Calu3 (cell line): ENCODE measurements at regions not wholly inside any gene's neighbourhood (a gene's known extent, or its start where the extent isn't known, plus 50 kb on each side); places are given as distances from the start of the nearest gene placed in this dataset.

ENCODE experiments used
- BruUV-seq: library from RNA; stranded (reverse); fragments of 400-500 nt; replicated peaks from 2 replicates; lab custom pipeline; 2021; lab: Mats Ljungman, UMichigan
- CTCF ChIA-PET: fragments of 300-600 bp; sonication (Branson Sonifier 250); formaldehyde crosslinking; loops from one replicate; lab custom pipeline; 2022; ENCODE audit warnings: antibody characterized with exemption; lab: Charles Lee
- DNase-seq: peaks from one replicate; pipeline ENCODE4 v3.0.0; 2022
- H3K27ac Mint-ChIP-seq: one replicate; pipeline ENCODE4 v1.8.0; 2022; ENCODE audit warnings: mixed read lengths; ENCODE audit not compliant: unreplicated experiment
- H3K27me3 Mint-ChIP-seq: one replicate; pipeline ENCODE4 v1.8.0; 2022; ENCODE audit warnings: mixed read lengths; ENCODE audit not compliant: unreplicated experiment
- H3K36me3 Mint-ChIP-seq: one replicate; pipeline ENCODE4 v1.8.0; 2022; ENCODE audit warnings: mild to moderate bottlenecking, moderate library complexity, mixed read lengths; ENCODE audit not compliant: insufficient read depth, unreplicated experiment
- H3K4me1 Mint-ChIP-seq: one replicate; pipeline ENCODE4 v1.8.0; 2022; ENCODE audit warnings: mild to moderate bottlenecking, low read depth, mixed read lengths; ENCODE audit not compliant: unreplicated experiment
- H3K4me3 Mint-ChIP-seq: one replicate; pipeline ENCODE4 v1.8.0; 2022; ENCODE audit warnings: mild to moderate bottlenecking, low read depth, moderate library complexity, mixed read lengths; ENCODE audit not compliant: unreplicated experiment
- H3K9me3 Mint-ChIP-seq: one replicate; pipeline ENCODE4 v1.8.0; 2022; ENCODE audit warnings: low read depth, mixed read lengths; ENCODE audit not compliant: unreplicated experiment
- intact Hi-C: fragments of 100-400 bp; cut with micrococcal nuclease; formaldehyde crosslinking; loops from one replicate; pipeline ENCODE4 v1.10.0; 2022; ENCODE audit not compliant: unreplicated experiment
- TF ChIP-seq, protein P1 (sequence below): fragments of 200-600 bp; IDR thresholded peaks from one replicate; pipeline ENCODE4 v1.8.0; 2022; ENCODE audit warnings: antibody characterized with exemption; ENCODE audit not compliant: unreplicated experiment

DNA sequence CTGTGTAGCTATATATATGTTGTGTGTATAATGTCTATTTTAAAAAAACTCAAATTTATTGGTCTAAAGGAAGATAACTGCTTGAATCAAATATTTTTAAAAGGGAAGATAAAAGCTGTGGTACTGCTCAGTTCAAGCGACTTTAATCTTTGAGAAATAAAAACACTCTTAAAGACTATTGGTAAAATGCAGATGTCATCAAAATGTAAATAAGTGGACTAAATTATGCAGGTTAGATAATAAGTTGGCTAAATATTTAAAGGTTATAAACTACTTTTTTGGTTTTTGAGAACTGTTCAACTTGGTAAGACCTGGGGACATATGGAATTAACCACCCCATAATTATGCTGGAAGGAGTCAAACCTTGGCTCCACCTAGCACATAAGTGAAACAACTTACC is 144.7 kb upstream of the ITM2A start:
- Mint-ChIP-seq H3K36me3 (no peaks in the 10 kb centered on the region), H3K27ac (no peak overlapping the region), H3K4me1 (no peaks in the 10 kb centered on the region), H3K4me3 (no peak overlapping the region), H3K9me3 (no peaks in the 10 kb centered on the region), H3K27me3 (no peaks in the 10 kb centered on the region)
- intact Hi-C loops = no loop called here
- TF ChIP-seq, protein P1, sequence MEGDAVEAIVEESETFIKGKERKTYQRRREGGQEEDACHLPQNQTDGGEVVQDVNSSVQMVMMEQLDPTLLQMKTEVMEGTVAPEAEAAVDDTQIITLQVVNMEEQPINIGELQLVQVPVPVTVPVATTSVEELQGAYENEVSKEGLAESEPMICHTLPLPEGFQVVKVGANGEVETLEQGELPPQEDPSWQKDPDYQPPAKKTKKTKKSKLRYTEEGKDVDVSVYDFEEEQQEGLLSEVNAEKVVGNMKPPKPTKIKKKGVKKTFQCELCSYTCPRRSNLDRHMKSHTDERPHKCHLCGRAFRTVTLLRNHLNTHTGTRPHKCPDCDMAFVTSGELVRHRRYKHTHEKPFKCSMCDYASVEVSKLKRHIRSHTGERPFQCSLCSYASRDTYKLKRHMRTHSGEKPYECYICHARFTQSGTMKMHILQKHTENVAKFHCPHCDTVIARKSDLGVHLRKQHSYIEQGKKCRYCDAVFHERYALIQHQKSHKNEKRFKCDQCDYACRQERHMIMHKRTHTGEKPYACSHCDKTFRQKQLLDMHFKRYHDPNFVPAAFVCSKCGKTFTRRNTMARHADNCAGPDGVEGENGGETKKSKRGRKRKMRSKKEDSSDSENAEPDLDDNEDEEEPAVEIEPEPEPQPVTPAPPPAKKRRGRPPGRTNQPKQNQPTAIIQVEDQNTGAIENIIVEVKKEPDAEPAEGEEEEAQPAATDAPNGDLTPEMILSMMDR = no peak
- no peak for DNase-seq
- no TSS peak for BruUV-seq
- CTCF ChIA-PET = no interaction called here

- Mint-ChIP-seq H3K4me1 (no peaks in the 10 kb centered on the region), H3K9me3 (no peaks in the 10 kb centered on the region), H3K27me3 (no peaks in the 10 kb centered on the region), H3K36me3 (no peaks in the 10 kb centered on the region), H3K4me3 (no peak overlapping the region), H3K27ac (no peak overlapping the region)
- no peak for DNase-seq
- no TSS peak for BruUV-seq
- CTCF ChIA-PET = no interaction called here
- intact Hi-C loops = no loop called here
- TF ChIP-seq, protein P1 = no peak
Measured at GRCh38 chrX:79506001-79506400, 138.9 kb upstream of the ITM2A start.

DNA sequence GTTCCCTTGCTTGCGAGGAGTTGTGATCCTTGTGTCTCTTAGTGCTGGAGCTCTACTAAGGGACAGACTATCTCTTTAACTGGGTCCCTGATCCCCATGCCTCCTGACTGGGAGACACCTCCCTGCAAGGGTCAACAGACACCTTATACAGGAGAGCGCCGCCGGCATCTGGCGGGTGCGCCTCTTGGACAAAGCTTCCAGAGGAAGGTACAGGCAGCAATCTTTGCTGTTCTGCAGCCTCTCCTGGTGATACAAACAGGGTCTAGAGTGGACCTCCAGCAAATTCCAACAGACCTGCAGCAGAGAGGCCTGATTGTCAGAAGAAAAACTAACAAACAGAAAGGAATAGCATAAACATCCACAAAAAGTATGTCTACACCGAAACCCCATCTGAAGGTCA is 115.6 kb upstream of the ITM2A start:
- no peaks in the 10 kb centered on the region for H3K27me3 Mint-ChIP-seq
- peaks cover 4% of the 10 kb centered on the region for H3K9me3 Mint-ChIP-seq
- H3K36me3 Mint-ChIP-seq = no peaks in the 10 kb centered on the region
- BruUV-seq = no TSS peak
- TF ChIP-seq, protein P1 = no peak
- no peaks in the 10 kb centered on the region for H3K4me1 Mint-ChIP-seq
- H3K4me3 Mint-ChIP-seq = no peak overlapping the region
- CTCF ChIA-PET = no interaction called here
- no peak overlapping the region for H3K27ac Mint-ChIP-seq
- intact Hi-C loops = no loop called here
- DNase-seq = no peak

DNA sequence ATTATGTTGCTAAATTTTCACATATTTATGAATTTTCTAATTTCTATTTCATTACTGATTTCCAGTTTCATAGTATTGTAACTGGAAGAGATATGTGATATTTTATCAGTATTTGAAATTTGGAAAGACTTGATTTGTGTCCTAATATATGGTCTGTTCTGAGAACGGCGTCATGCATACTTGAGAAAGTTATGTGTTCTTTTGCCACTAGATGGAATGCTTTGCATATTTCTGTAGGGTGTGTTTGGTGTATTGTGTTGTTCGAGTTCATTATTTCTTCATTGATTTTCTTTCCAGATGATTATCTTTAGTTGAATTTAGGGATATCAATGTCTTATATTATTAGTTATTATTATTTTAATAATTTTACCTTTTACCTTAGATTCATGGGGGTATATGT is 110.6 kb upstream of the ITM2A start:
- no peak overlapping the region for H3K4me3 Mint-ChIP-seq
- no TSS peak for BruUV-seq
- TF ChIP-seq, protein P1 = no peak
- CTCF ChIA-PET = no interaction called here
- no peak overlapping the region for H3K27ac Mint-ChIP-seq
- no peaks in the 10 kb centered on the region for H3K4me1 Mint-ChIP-seq
- no peaks in the 10 kb centered on the region for H3K9me3 Mint-ChIP-seq
- intact Hi-C loops = loop anchor here (5.0 to 10.0 kb wide), 2 partner anchors 117 to 810 kb away; no protein-coding TSS in a partner anchor
- DNase-seq = no peak
- H3K27me3 Mint-ChIP-seq = no peaks in the 10 kb centered on the region
- no peaks in the 10 kb centered on the region for H3K36me3 Mint-ChIP-seq

GRCh38 chrX:79466636-79467035 is 99.5 kb upstream of the ITM2A start:
- intact Hi-C loops = no loop called here
- Mint-ChIP-seq H3K27ac (no peak overlapping the region), H3K4me3 (no peak overlapping the region), H3K9me3 (no peaks in the 10 kb centered on the region), H3K36me3 (no peaks in the 10 kb centered on the region), H3K4me1 (no peaks in the 10 kb centered on the region), H3K27me3 (no peaks in the 10 kb centered on the region)
- DNase-seq = no peak
- TF ChIP-seq, protein P1 = no peak
- CTCF ChIA-PET = no interaction called here
- BruUV-seq = no TSS peak
